GM12878 (cell line): ENCODE measurements at regions not wholly inside any gene's neighbourhood (a gene's known extent, or its start where the extent isn't known, plus 50 kb on each side); places are given as distances from the start of the nearest gene placed in this dataset.
"Not testable (repeated sequence)": the region's sequence is repeated elsewhere in the genome, so short reads cannot be mapped to it uniquely, and the experiment has no call there.

Source experiments
- ATAC-seq: fragments of 200-7000 bp; cut with Tn5 transposase; 3 replicates; pipeline ENCODE4 v1.9.1; 2020; ENCODE audit warnings: mild to moderate bottlenecking, moderate library complexity
- BruUV-seq: library from RNA; stranded (reverse); fragments of 400-500 nt; replicated peaks from 2 replicates; lab custom pipeline; 2021; lab: Mats Ljungman, UMichigan
- CTCF ChIA-PET: fragments of 300-600 bp; sonication (Branson Sonifier 250); formaldehyde crosslinking; extraction: SDS; loops from one replicate; lab custom pipeline; 2021; ENCODE audit warnings: inconsistent platforms; lab: Yijun Ruan, JAX
- POLR2A ChIA-PET: fragments of 350-600 bp; formaldehyde crosslinking; extraction: SDS; loops from one replicate; lab custom pipeline; 2021; ENCODE audit warnings: inconsistent platforms; lab: Charles Lee
- RAD21 ChIA-PET: fragments of 300-600 bp; sonication (Branson Sonifier 250); formaldehyde crosslinking; loops from one replicate; lab custom pipeline; 2023; ENCODE audit warnings: antibody characterized with exemption; ENCODE audit not compliant: unreplicated experiment; lab: Charles Lee
- SMC1A ChIA-PET: fragments of 300-600 bp; sonication (Branson Sonifier 250); formaldehyde crosslinking; loops from one replicate; lab custom pipeline; 2023; ENCODE audit not compliant: unreplicated experiment, uncharacterized antibody; lab: Charles Lee
- DNase-seq: peaks from one replicate; pipeline ENCODE4 v3.0.0-alpha.2; 2011; ENCODE audit warnings: low read depth, low spot score
- FAIRE-seq: peaks from 3 replicates; lab custom pipeline; 2011; peaks lifted over from hg19 to GRCh38; lab: Jason Lieb, UNC
- H2AFZ ChIP-seq: 2 replicates; pipeline ENCODE4 v1.6.0; 2011; ENCODE audit warnings: low read depth, low read length, control low read depth; ENCODE audit not compliant: control insufficient read depth
- H3K27ac ChIP-seq: 2 replicates; pipeline ENCODE4 v1.5.1; 2011; ENCODE audit warnings: control low read depth; ENCODE audit not compliant: control insufficient read depth, insufficient read depth
- H3K27me3 ChIP-seq, 2 experiments: replicated peaks in 1 of 2; 2 replicates each; pipeline versions ENCODE4 v1.6.0 to v1.6.1; 2011; ENCODE audit warnings: low read length in 1 of 2; ENCODE audit not compliant: control insufficient read depth in 2 of 2, insufficient read depth in 2 of 2
- H3K36me3 ChIP-seq, 2 experiments: 2 replicates each; pipeline ENCODE4 v1.5.1; 2011; ENCODE audit warnings: low read length in 1 of 2; ENCODE audit not compliant: control insufficient read depth in 2 of 2, insufficient read depth in 2 of 2
- H3K4me1 ChIP-seq: 2 replicates; pipeline ENCODE4 v1.6.1; 2011; ENCODE audit warnings: mild to moderate bottlenecking, low read length, moderate library complexity, mixed read lengths; ENCODE audit not compliant: control insufficient read depth, insufficient read depth
- H3K4me2 ChIP-seq: 2 replicates; pipeline ENCODE4 v1.6.0; 2011; ENCODE audit warnings: control low read depth; ENCODE audit not compliant: control insufficient read depth, insufficient read depth
- H3K4me3 ChIP-seq: fragments of 200-600 bp; sonication (generic); 2 replicates; pipeline ENCODE4 v1.5.1; 2016
- H3K79me2 ChIP-seq: 2 replicates; pipeline ENCODE4 v1.6.0; 2011; ENCODE audit warnings: low read length; ENCODE audit not compliant: control insufficient read depth, insufficient read depth
- H3K9ac ChIP-seq: 2 replicates; pipeline ENCODE4 v1.8.0; 2011; ENCODE audit warnings: low read length, control low read depth, mixed read lengths; ENCODE audit not compliant: control insufficient read depth, insufficient read depth
- H3K9me3 ChIP-seq: replicated peaks from 3 replicates; pipeline ENCODE4 v1.5.1; 2011; ENCODE audit warnings: mild to moderate bottlenecking, low read length; ENCODE audit not compliant: control insufficient read depth, insufficient read depth
- H4K20me1 ChIP-seq: 2 replicates; pipeline ENCODE4 v1.6.0; 2011; ENCODE audit not compliant: control insufficient read depth, insufficient read depth
- EP300 ChIP-seq, 2 experiments: fragments of 150-350 bp in 1 of 2; IDR thresholded peaks; 2 replicates each; pipeline ENCODE4 v1.6.1; 2011 to 2012; ENCODE audit warnings: low read depth in 2 of 2, low read length in 2 of 2, borderline replicate concordance in 1 of 2, improper control_type of control experiment in 1 of 2, inconsistent platforms in 1 of 2; ENCODE audit not compliant: control insufficient read depth in 1 of 2
- HCFC1 ChIP-seq: fragments of 150-350 bp; IDR thresholded peaks from 2 replicates; pipeline ENCODE4 v1.6.1; 2014; ENCODE audit warnings: low read length
- IKZF2 ChIP-seq, 2 experiments: fragments of 450-650 bp; IDR thresholded peaks; 2 replicates each; pipeline ENCODE4 v1.6.1; 2017; ENCODE audit warnings: mild to moderate bottlenecking in 2 of 2, moderate library complexity in 2 of 2
- MTA2 ChIP-seq: fragments of 450-650 bp; IDR thresholded peaks from 2 replicates; pipeline ENCODE4 v1.6.1; 2016; ENCODE audit warnings: low read depth, mild to moderate bottlenecking, moderate library complexity
- PAX8 ChIP-seq: fragments of 450-650 bp; IDR thresholded peaks from 2 replicates; pipeline ENCODE4 v1.6.1; 2017; ENCODE audit warnings: mild to moderate bottlenecking, moderate library complexity
- SREBF1 ChIP-seq: IDR thresholded peaks from 2 replicates; pipeline ENCODE4 v1.6.1; 2012; ENCODE audit warnings: mild to moderate bottlenecking, low read length
- SRF ChIP-seq, 2 experiments: IDR thresholded peaks; 2 replicates each; pipeline ENCODE4 v1.6.1; 2011; ENCODE audit warnings: low read depth in 2 of 2, low read length in 2 of 2, mild to moderate bottlenecking in 1 of 2, moderate library complexity in 1 of 2
- SUPT20H ChIP-seq: IDR thresholded peaks from 2 replicates; pipeline ENCODE4 v1.6.1; 2011; ENCODE audit warnings: low read depth, mild to moderate bottlenecking, low read length, moderate library complexity, borderline replicate concordance; ENCODE audit not compliant: control insufficient read depth
- WGBS: methylation state at CpG from one replicate; pipeline ENCODE4 v1.1.6; 2016; ENCODE audit warnings: low lambda C conversion rate; ENCODE audit not compliant: insufficient replicate concordance, insufficient coverage; ENCODE audit errors: missing lambda C conversion rate; 5-methylcytosine and 5-hydroxymethylcytosine counted together
- in situ Hi-C: fragments of 300-500 bp; cut with MboI; formaldehyde crosslinking; loops from 9 replicates; pipeline ENCODE4 v1.14.3; 2018; ENCODE audit warnings: mixed read lengths
- intact Hi-C: fragments of 100-400 bp; cut with micrococcal nuclease; formaldehyde crosslinking; loops from one replicate; pipeline ENCODE4 v1.14.2; 2022; ENCODE audit not compliant: unreplicated experiment

- in situ Hi-C loops, result no loop called here
- ATAC-seq (no peak), DNase-seq (no peak), FAIRE-seq (no peak)
- ChIA-PET CTCF (no interaction called here), RAD21 (no interaction called here), SMC1A (no interaction called here), POLR2A (no interaction called here)
- Histone ChIP-seq H4K20me1 (no peaks in the 10 kb centered on the region), H3K9me3 (no peaks in the 10 kb centered on the region; the same call in 2 of the 3 replicates), H3K79me2 (no peaks in the 10 kb centered on the region), H3K4me3 (no peak overlapping the region), H3K27me3 (no peaks in the 10 kb centered on the region; a peak in 1 of 4 replicates), H3K27ac (no peak overlapping the region), H2AFZ (no peak overlapping the region), H3K4me2 (no peak overlapping the region), H3K36me3 (no peaks in the 10 kb centered on the region), H3K9ac (no peak overlapping the region), H3K4me1 (no peaks in the 10 kb centered on the region)
- TF ChIP-seq PAX8 (no peak), HCFC1 (no peak), SUPT20H (no peak), SRF (IDR thresholded peaks at IDR 0.05; ENCODE audit: low read depth in 2 of 2, low read length in 2 of 2) (no peak)
- no TSS peak for BruUV-seq
- intact Hi-C loops, result no loop called here
Measured at GRCh38 chr2:160826496-160826895, 332.9 kb upstream of the RBMS1 start.

GRCh38 chr2:160828076-160828475, 332.2 kb upstream of the TANK start:
- 2% methylated on average over 3 of the region's 3 CpGs for WGBS
- Histone ChIP-seq H3K36me3 (no peaks in the 10 kb centered on the region), H4K20me1 (no peaks in the 10 kb centered on the region), H3K9ac (no peak overlapping the region), H3K4me3 (no peak overlapping the region), H3K27ac (no peak overlapping the region), H3K4me2 (no peak overlapping the region), H3K9me3 (no peaks in the 10 kb centered on the region; the same call in 2 of the 3 replicates), H3K79me2 (no peaks in the 10 kb centered on the region)
- in situ Hi-C loops, result no loop called here
- ChIA-PET POLR2A (interaction anchor here (0.6 kb wide), 1 partner anchor 64 kb away, joined by 5 read pairs; no protein-coding TSS in a partner anchor), SMC1A (interaction anchor here (0.6 kb wide), 1 partner anchor 72 kb away, joined by 4 read pairs; no protein-coding TSS in a partner anchor), CTCF (interaction anchor here (0.8 to 1.0 kb wide), 2 partner anchors 87 to 168 kb away, joined by 3 to 4 read pairs; no protein-coding TSS in a partner anchor)
- intact Hi-C loops, result no loop called here
- DNase-seq (no peak), FAIRE-seq (no peak), ATAC-seq (peak; percentile 54)
- TF ChIP-seq MTA2, result peak; percentile 19; the same call in 1 of the 2 replicates
- no peak for TF ChIP-seq SREBF1
- TF ChIP-seq IKZF2 (IDR thresholded peaks at IDR 0.05), result 0 out of 4 replicates have a peak, but pooled peaks of 1 of the 2 experiments have one; percentile 23
- peak in 1 of 2 experiments; percentile 22; a peak in 1 of 4 replicates for TF ChIP-seq EP300 (IDR thresholded peaks at IDR 0.05; ENCODE audit: borderline replicate concordance in 1 of 2, control insufficient read depth in 1 of 2, low read depth in 2 of 2, low read length in 2 of 2)
- TF ChIP-seq, all 136 proteins: peak for 3
- no peaks in the 10 kb centered on the region; a peak in 1 of 4 replicates for H3K27me3 ChIP-seq
- H2AFZ ChIP-seq, result no peak overlapping the region
- no peaks in the 10 kb centered on the region for H3K4me1 ChIP-seq
- RAD21 ChIA-PET, result no interaction called here
- no TSS peak for BruUV-seq

GRCh38 chr2:160832381-160832780, 327.8 kb upstream of the TANK start:
- H3K36me3 ChIP-seq, RAD21 ChIA-PET, H2AFZ ChIP-seq, H4K20me1 ChIP-seq, CTCF ChIA-PET, H3K27ac ChIP-seq, H3K4me1 ChIP-seq, intact Hi-C loops, H3K9me3 ChIP-seq, H3K27me3 ChIP-seq, SMC1A ChIA-PET, ATAC-seq, DNase-seq, in situ Hi-C loops, H3K79me2 ChIP-seq, H3K9ac ChIP-seq, H3K4me2 ChIP-seq, BruUV-seq, FAIRE-seq, POLR2A ChIA-PET, H3K4me3 ChIP-seq: not testable (repeated sequence)
- 37% methylated on average over 5 of the region's 5 CpGs for WGBS
